ENCODE measurements at regions not wholly inside any gene's neighbourhood (a gene's known extent, or its start where the extent isn't known, plus 50 kb on each side); places are given as distances from the start of the nearest gene placed in this dataset.

GRCh38 chr20:12264711-12265110 is 347.0 kb downstream of the BTBD3 start:
- TF ChIP-seq CTCF (optimal IDR thresholded peaks at IDR 0.05 in 1 of 3, IDR thresholded peaks at IDR 0.05 in 1 of 3, conservative IDR thresholded peaks at IDR 0.05 in 1 of 3; ENCODE audit: extremely low read depth in 1 of 3, insufficient read depth in 2 of 3, low read length in 3 of 3) (no peak), EZH2 (IDR thresholded peaks at IDR 0.05; ENCODE audit: low read length) (no peak)
